OCI-LY7 (cell line): ENCODE measurements at regions not wholly inside any gene's neighbourhood (a gene's known extent, or its start where the extent isn't known, plus 50 kb on each side); places are given as distances from the start of the nearest gene placed in this dataset.

ENCODE experiments used
- BruUV-seq: library from RNA; stranded (reverse); fragments of 400-500 nt; replicated peaks from 2 replicates; lab custom pipeline; 2021; lab: Mats Ljungman, UMichigan
- CTCF ChIA-PET: fragments of 300-600 bp; sonication (Branson Sonifier 250); formaldehyde crosslinking; loops from one replicate; lab custom pipeline; 2022; ENCODE audit warnings: antibody characterized with exemption; ENCODE audit not compliant: unreplicated experiment; lab: Charles Lee
- POLR2A ChIA-PET: fragments of 300-600 bp; sonication (Branson Sonifier 250); formaldehyde crosslinking; loops from one replicate; lab custom pipeline; 2022; ENCODE audit warnings: antibody characterized with exemption; lab: Charles Lee
- DNase-seq: peaks from one replicate; pipeline ENCODE4 v3.0.0-alpha.2; 2015; ENCODE audit warnings: low spot score
- H2AFZ ChIP-seq: fragments of 200-600 bp; sonication (generic), shearing (Covaris generic); 2 replicates; pipeline ENCODE4 v1.6.1; 2014; ENCODE audit warnings: mild to moderate bottlenecking, antibody characterized with exemption, low read length, moderate library complexity
- H3K27ac ChIP-seq: fragments of 200-600 bp; sonication (generic); 2 replicates; pipeline ENCODE4 v1.5.1; 2014; ENCODE audit warnings: mixed run types, low read depth, mild to moderate bottlenecking, moderate library complexity, low read length, inconsistent platforms; ENCODE audit not compliant: poor library complexity, severe bottlenecking
- H3K36me3 ChIP-seq: fragments of 200-600 bp; sonication (generic); 2 replicates; pipeline ENCODE4 v1.6.1; 2014; ENCODE audit warnings: mild to moderate bottlenecking, antibody characterized with exemption, low read length, moderate library complexity, mixed read lengths; ENCODE audit not compliant: insufficient read depth
- H3K4me1 ChIP-seq: fragments of 200-600 bp; sonication (generic); 2 replicates; pipeline ENCODE4 v1.5.1; 2014; ENCODE audit warnings: mild to moderate bottlenecking, low read length; ENCODE audit not compliant: insufficient read depth, poor library complexity, severe bottlenecking
- H3K4me2 ChIP-seq: fragments of 200-600 bp; sonication (generic); 2 replicates; pipeline ENCODE4 v1.6.1; 2014; ENCODE audit warnings: mild to moderate bottlenecking, low read length
- H3K4me3 ChIP-seq: fragments of 200-600 bp; sonication (generic); 2 replicates; pipeline ENCODE4 v1.5.1; 2014; ENCODE audit warnings: mild to moderate bottlenecking, low read depth, low read length; ENCODE audit not compliant: poor library complexity, severe bottlenecking
- H3K79me2 ChIP-seq: fragments of 200-600 bp; sonication (generic); 2 replicates; pipeline ENCODE4 v1.6.1; 2016; ENCODE audit warnings: low read depth, mild to moderate bottlenecking, low read length, moderate library complexity, mixed read lengths; ENCODE audit not compliant: insufficient read depth
- H3K9me2 ChIP-seq: fragments of 200-600 bp; sonication (generic); 2 replicates; pipeline ENCODE4 v1.6.1; 2016; ENCODE audit warnings: mild to moderate bottlenecking, low read length, mixed read lengths; ENCODE audit not compliant: insufficient read depth
- H3K9me3 ChIP-seq: fragments of 200-600 bp; sonication (generic); 2 replicates; pipeline ENCODE4 v1.6.1; 2014; ENCODE audit warnings: mild to moderate bottlenecking, mixed run types, low read length, mixed read lengths
- H4K20me1 ChIP-seq: fragments of 200-600 bp; sonication (generic); 2 replicates; pipeline ENCODE4 v1.6.1; 2014; ENCODE audit warnings: mild to moderate bottlenecking, antibody characterized with exemption, low read length, moderate library complexity, mixed read lengths; ENCODE audit not compliant: insufficient read depth
- EZH2phosphoT487 ChIP-seq: fragments of 200-600 bp; sonication (generic); IDR thresholded peaks from 2 replicates; pipeline ENCODE4 v1.6.1; 2018; ENCODE audit warnings: low read depth, borderline replicate concordance, mild to moderate bottlenecking, mixed run types, antibody characterized with exemption, low read length, moderate library complexity, mixed read lengths
- intact Hi-C: fragments of 100-400 bp; cut with micrococcal nuclease; formaldehyde crosslinking; loops from one replicate; pipeline ENCODE4 v1.10.0; 2022; ENCODE audit not compliant: unreplicated experiment
- TF ChIP-seq, protein P1 (sequence below): fragments of 200-600 bp; sonication (generic); conservative IDR thresholded peaks from 2 replicates; pipeline ENCODE4 v1.5.1; 2014; ENCODE audit warnings: mild to moderate bottlenecking, antibody characterized with exemption, low read length, moderate library complexity, mixed read lengths

DNA sequence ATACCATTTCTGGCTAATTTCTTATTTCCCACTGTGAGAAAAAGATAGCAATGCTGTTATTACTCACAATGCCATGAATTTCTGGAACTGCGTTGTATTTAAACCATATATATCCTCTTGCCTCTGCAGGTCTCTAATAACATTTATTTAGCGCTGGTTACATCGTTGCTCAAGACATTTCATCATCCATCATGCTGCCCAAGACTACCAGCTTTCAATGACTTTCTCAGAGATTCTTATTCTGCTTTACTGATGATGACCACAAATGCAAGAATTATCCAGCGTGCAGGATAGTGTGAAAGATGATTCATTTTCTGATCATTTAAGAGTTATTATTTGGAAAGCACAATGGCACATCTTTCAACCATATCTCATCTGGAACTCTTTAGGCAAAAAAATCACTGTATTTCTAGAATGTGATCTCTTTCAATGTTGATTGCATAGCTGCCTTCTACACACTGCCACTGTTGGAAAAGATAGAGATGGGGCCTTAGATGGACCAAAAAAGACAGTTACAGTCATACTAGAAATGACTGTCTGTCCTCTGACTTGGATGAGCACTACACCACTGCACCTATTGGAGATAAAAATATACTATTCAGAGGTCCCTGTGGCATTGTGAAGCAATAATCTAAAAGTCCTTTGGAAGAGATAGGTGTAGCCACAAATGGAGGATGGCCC, 716.1 kb downstream of the NSUN3 start:
- TF ChIP-seq EZH2phosphoT487, result no peak
- TF ChIP-seq, protein P1, sequence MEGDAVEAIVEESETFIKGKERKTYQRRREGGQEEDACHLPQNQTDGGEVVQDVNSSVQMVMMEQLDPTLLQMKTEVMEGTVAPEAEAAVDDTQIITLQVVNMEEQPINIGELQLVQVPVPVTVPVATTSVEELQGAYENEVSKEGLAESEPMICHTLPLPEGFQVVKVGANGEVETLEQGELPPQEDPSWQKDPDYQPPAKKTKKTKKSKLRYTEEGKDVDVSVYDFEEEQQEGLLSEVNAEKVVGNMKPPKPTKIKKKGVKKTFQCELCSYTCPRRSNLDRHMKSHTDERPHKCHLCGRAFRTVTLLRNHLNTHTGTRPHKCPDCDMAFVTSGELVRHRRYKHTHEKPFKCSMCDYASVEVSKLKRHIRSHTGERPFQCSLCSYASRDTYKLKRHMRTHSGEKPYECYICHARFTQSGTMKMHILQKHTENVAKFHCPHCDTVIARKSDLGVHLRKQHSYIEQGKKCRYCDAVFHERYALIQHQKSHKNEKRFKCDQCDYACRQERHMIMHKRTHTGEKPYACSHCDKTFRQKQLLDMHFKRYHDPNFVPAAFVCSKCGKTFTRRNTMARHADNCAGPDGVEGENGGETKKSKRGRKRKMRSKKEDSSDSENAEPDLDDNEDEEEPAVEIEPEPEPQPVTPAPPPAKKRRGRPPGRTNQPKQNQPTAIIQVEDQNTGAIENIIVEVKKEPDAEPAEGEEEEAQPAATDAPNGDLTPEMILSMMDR, result no peak
- Histone ChIP-seq H3K4me3 (no peak overlapping the region), H3K4me2 (no peak overlapping the region), H4K20me1 (no peaks in the 10 kb centered on the region), H2AFZ (no peak overlapping the region), H3K27ac (no peak overlapping the region), H3K36me3 (no peaks in the 10 kb centered on the region), H3K9me3 (no peaks in the 10 kb centered on the region), H3K79me2 (no peaks in the 10 kb centered on the region), H3K9me2 (no peaks in the 10 kb centered on the region), H3K4me1 (no peaks in the 10 kb centered on the region)
- CTCF ChIA-PET, result no interaction called here
- POLR2A ChIA-PET, result no interaction called here
- no TSS peak for BruUV-seq
- intact Hi-C loops, result no loop called here
- DNase-seq, result no peak

DNA sequence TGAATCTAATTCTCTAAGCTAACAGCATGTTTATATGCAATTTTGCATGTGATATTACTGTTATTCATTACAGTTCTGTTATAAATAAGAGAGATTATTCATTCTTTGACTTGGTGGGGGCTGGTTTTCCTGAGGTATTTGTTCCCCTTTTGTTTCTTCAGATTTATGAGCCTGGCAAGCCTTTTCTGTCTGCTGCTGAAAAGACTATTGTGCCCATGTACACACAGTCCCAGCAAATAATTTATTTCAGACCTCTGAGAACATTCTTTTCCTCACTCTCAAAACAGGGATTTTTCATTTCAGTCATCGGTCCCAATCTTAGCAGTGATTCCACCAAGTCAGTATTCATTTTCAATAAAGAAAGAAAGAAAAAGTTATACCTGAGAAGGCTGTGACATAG, 716.8 kb downstream of the NSUN3 start:
- ChIA-PET POLR2A (no interaction called here), CTCF (no interaction called here)
- Histone ChIP-seq H3K9me3 (no peaks in the 10 kb centered on the region), H3K27ac (no peak overlapping the region), H3K36me3 (no peaks in the 10 kb centered on the region), H3K9me2 (no peaks in the 10 kb centered on the region), H4K20me1 (no peaks in the 10 kb centered on the region), H3K4me3 (no peak overlapping the region), H2AFZ (no peak overlapping the region), H3K4me2 (no peak overlapping the region), H3K4me1 (no peaks in the 10 kb centered on the region), H3K79me2 (no peaks in the 10 kb centered on the region)
- BruUV-seq, result no TSS peak
- TF ChIP-seq, protein P1, result no peak
- no peak for TF ChIP-seq EZH2phosphoT487
- no peak for DNase-seq
- intact Hi-C loops, result no loop called here

DNA sequence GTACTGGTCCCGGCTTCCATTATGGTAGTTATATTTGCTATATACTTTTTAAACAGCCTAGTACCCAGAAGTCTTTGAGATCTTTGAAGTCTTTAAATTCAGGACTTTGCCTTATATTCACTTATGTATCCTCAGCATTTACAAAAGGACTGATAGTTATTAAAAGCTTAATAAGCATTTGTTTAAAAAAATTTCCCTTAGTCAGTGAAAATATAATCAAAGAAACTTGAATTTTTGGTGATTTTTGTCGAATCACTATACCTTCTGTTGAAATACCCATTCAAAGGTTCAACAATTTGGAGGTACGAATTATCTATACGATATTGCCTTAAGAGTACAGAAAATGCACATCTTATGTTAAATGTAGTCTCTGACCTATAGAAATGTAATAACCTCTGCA, 721.4 kb downstream of the NSUN3 start:
- Histone ChIP-seq H3K4me3 (no peak overlapping the region), H2AFZ (no peak overlapping the region), H3K9me3 (no peaks in the 10 kb centered on the region), H3K4me2 (no peak overlapping the region), H4K20me1 (no peaks in the 10 kb centered on the region), H3K79me2 (no peaks in the 10 kb centered on the region), H3K4me1 (no peaks in the 10 kb centered on the region), H3K27ac (no peak overlapping the region), H3K9me2 (no peaks in the 10 kb centered on the region), H3K36me3 (no peaks in the 10 kb centered on the region)
- ChIA-PET POLR2A (interaction anchor here (1.3 kb wide), 1 partner anchor 21 kb away, joined by 4 read pairs; no protein-coding TSS in a partner anchor), CTCF (no interaction called here)
- TF ChIP-seq, protein P1, result no peak
- no peak for TF ChIP-seq EZH2phosphoT487
- no peak for DNase-seq
- intact Hi-C loops, result no loop called here
- no TSS peak for BruUV-seq
